Ascending aorta (tissue), 2 donors: ENCODE measurements at regions not wholly inside any gene's neighbourhood (a gene's known extent, or its start where the extent isn't known, plus 50 kb on each side); places are given as distances from the start of the nearest gene placed in this dataset.

Source experiments
- DNase-seq, 2 donors: peaks; one replicate each; pipeline ENCODE4 v3.0.0-alpha.2; 2019; ENCODE audit warnings: low spot score in 2 of 2
- H3K27ac ChIP-seq, 2 donors: fragments of 200-600 bp; sonication (generic); one replicate each; pipeline ENCODE4 v1.5.1; 2016 to 2017; ENCODE audit warnings: mild to moderate bottlenecking in 1 of 2
- H3K27me3 ChIP-seq: fragments of 200-600 bp; sonication (generic); one replicate; pipeline ENCODE4 v1.5.1; 2017
- H3K36me3 ChIP-seq, 2 donors: fragments of 200-600 bp; sonication (generic); one replicate each; pipeline ENCODE4 v1.5.1; 2016
- H3K4me1 ChIP-seq, 2 donors: fragments of 200-600 bp; sonication (generic); one replicate each; pipeline ENCODE4 v1.5.1; 2016 to 2017; ENCODE audit warnings: mild to moderate bottlenecking in 1 of 2
- H3K4me3 ChIP-seq, 2 donors: fragments of 200-600 bp; sonication (generic); one replicate each; pipeline ENCODE4 v1.5.1; 2016 to 2017; ENCODE audit warnings: mild to moderate bottlenecking in 1 of 2
- H3K9me3 ChIP-seq, 2 donors: fragments of 200-600 bp; sonication (generic); one replicate each; pipeline ENCODE4 v1.5.1; 2016
- intact Hi-C: fragments of 100-400 bp; cut with DNase I; formaldehyde crosslinking; loops from one replicate; pipeline ENCODE4 v1.15.1; 2023
- TF ChIP-seq, protein P1 (sequence below), 3 experiments: fragments of 200-600 bp in 2 of 3; fragments of 450-650 bp in 1 of 3; sonication (generic) in 2 of 3; IDR thresholded peaks; one replicate each; pipeline ENCODE4 v1.5.1; 2016 to 2019; ENCODE audit warnings: antibody characterized with exemption in 3 of 3, mild to moderate bottlenecking in 1 of 3, moderate library complexity in 1 of 3

DNA sequence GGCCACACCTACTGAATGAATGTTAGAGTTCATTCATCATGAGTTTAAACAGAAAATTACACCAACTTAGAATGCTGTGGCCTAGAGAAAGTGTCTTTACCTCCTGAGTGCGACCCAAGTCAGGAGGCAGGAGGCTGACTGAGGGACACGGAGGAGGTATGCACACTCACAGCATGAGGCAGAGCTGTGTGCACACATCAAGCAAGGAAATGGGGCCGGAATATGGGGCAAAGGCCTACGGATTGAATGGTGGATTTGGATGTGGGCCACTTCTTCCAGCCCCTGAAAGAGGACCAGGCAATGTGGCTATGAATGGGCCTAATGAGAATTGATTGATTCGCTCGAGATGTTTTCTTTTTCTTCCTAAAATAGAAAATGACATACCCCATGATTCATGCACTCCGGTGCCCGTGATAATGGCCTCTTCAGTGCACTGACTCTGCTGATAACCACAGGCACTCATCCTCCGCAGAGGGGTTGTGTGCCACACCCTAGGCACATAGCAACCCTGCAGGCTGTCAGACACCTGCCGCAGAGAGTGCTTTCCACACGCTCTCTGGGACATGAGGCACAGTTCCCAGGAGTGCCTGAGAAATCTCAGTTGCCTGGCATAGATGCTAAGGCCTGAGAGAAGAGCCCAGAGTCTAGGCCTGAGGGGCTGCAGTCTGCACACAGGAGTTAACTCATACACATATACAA, 155.5 kb downstream of the GLUL start:
- no peak overlapping the region for H3K27ac ChIP-seq
- intact Hi-C loops, result no loop called here

DNA sequence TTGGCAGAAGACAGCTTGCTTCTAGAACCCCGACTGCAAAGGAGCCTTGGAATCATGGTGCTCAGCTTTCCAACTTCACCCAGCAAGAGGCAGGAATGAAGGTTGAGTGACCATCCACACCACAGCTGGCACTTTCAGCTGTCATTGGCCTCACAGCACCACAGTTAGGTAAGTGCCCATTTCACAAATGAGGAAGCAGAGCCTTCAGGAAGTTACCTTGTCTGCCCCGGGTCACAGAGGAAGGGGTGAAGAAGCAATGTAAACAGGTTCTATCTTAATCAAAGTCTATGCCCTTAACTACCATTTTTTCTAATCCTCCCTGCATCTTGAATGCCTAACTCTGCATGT, 156.0 kb downstream of the GLUL start:
- Histone ChIP-seq H3K4me1 (no peaks in the 10 kb centered on the region), H3K27ac (no peak overlapping the region), H3K4me3 (no peak overlapping the region), H3K9me3 (no peaks in the 10 kb centered on the region), H3K36me3 (no peaks in the 10 kb centered on the region), H3K27me3 (no peaks in the 10 kb centered on the region)
- intact Hi-C loops, result no loop called here
- TF ChIP-seq, protein P1, sequence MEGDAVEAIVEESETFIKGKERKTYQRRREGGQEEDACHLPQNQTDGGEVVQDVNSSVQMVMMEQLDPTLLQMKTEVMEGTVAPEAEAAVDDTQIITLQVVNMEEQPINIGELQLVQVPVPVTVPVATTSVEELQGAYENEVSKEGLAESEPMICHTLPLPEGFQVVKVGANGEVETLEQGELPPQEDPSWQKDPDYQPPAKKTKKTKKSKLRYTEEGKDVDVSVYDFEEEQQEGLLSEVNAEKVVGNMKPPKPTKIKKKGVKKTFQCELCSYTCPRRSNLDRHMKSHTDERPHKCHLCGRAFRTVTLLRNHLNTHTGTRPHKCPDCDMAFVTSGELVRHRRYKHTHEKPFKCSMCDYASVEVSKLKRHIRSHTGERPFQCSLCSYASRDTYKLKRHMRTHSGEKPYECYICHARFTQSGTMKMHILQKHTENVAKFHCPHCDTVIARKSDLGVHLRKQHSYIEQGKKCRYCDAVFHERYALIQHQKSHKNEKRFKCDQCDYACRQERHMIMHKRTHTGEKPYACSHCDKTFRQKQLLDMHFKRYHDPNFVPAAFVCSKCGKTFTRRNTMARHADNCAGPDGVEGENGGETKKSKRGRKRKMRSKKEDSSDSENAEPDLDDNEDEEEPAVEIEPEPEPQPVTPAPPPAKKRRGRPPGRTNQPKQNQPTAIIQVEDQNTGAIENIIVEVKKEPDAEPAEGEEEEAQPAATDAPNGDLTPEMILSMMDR (IDR thresholded peaks at IDR 0.05), result no peak
- no peak for DNase-seq

More for the DNA sequence above, 155.5 kb downstream of the GLUL start:
- H3K9me3 ChIP-seq, result no peaks in the 10 kb centered on the region
- no peaks in the 10 kb centered on the region for H3K36me3 ChIP-seq
- TF ChIP-seq, protein P1 (IDR thresholded peaks at IDR 0.05), result no peak
- no peaks in the 10 kb centered on the region for H3K27me3 ChIP-seq
- H3K4me3 ChIP-seq, result no peak overlapping the region
- H3K4me1 ChIP-seq, result no peaks in the 10 kb centered on the region
- no peak for DNase-seq

DNA sequence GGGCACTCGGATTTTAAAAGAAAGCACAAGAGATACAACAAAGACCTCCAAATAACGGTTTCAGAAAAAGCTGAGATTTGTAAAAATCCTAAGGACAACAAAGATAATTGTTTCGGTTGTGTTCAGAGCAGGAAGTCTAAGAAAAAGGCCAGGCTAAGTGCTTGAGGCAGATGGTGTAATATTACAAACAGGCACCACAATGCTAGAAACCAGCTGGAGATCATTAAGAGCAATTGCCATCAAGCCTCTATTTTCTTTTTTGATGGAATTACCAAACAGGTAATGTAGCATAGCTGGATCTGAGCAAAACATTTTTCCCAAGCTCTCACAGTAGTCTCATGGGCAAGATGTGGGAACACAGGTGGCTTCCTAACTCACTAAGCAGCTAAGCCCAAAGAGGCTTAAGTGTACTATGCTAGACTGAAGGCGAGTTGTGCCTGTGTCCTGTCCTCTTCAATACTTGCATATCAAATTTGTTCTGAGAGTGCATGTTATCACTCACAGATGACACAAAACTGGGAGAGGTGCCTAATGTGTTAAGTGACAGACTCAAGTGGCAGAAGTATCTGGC, 161.6 kb downstream of the GLUL start:
- intact Hi-C loops, result no loop called here
- TF ChIP-seq, protein P1 (IDR thresholded peaks at IDR 0.05), result no peak

DNA sequence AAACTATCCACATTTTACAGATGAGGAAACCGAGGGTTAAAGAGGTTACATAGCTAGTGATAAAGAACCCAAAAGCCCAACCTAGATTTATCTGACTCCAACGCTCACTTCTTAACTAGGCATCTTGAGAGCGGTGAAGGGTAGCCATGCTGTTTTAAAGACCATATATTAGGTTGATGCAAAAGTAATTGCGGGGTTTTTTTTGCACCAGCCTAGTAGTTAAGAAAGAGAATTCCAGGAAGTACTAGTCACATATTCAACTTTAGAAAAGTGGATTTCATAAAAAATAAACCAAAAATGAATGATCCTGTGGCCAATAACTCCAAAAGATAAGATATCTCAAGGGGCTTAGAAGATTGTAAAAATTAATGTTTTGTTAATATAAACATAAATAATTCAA, 162.1 kb downstream of the GLUL start:
- H3K27ac ChIP-seq, result no peak overlapping the region
- no peaks in the 10 kb centered on the region for H3K27me3 ChIP-seq
- intact Hi-C loops, result no loop called here
- H3K36me3 ChIP-seq, result no peaks in the 10 kb centered on the region
- H3K4me1 ChIP-seq, result no peaks in the 10 kb centered on the region
- H3K4me3 ChIP-seq, result no peak overlapping the region
- DNase-seq, result no peak
- TF ChIP-seq, protein P1 (IDR thresholded peaks at IDR 0.05), result no peak
- no peaks in the 10 kb centered on the region for H3K9me3 ChIP-seq

More for the DNA sequence above, 161.6 kb downstream of the GLUL start:
- Histone ChIP-seq H3K27ac (no peak overlapping the region), H3K9me3 (no peaks in the 10 kb centered on the region), H3K4me1 (no peaks in the 10 kb centered on the region), H3K4me3 (no peak overlapping the region), H3K36me3 (no peaks in the 10 kb centered on the region), H3K27me3 (no peaks in the 10 kb centered on the region)
- DNase-seq, result no peak

DNA sequence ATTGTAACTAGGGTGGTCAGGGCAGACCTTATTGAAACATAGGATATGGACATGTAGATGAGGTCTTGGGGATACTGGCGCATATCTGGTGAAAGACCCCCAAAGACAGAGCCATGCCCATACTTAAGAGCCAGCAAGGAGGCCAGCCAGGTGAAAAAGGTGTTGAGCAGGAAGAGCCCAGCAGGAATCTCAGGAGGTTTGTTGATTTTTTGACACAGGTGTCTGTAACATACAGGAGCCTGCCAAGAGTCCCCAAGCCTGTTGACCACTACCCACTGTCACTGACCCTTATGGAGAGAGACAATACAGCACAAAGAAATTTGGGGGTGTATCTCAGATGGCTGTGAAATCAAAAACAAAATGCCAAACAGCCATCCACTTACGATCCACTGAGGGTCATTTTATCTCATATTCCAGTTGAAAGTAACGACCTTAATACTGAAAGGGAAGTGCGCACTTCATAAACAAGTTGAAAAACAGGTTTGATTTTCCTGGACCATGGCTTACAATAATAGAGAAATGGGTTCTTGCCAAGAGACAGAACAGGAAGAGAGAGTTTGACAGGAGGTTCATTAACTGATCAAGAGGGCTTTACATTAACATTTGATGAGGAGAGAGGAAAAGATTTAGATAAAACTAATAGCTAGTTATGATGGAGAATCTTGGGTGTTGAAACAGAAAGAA, 163.6 kb downstream of the GLUL start:
- H3K27ac ChIP-seq, result no peak overlapping the region
- H3K4me3 ChIP-seq, result no peak overlapping the region
- H3K27me3 ChIP-seq, result no peaks in the 10 kb centered on the region
- TF ChIP-seq, protein P1 (IDR thresholded peaks at IDR 0.05), result no peak
- H3K9me3 ChIP-seq, result peaks cover 0 to 4% of the 10 kb centered on the region in 2 donors
- DNase-seq, result no peak
- no peaks in the 10 kb centered on the region for H3K4me1 ChIP-seq
- H3K36me3 ChIP-seq, result no peaks in the 10 kb centered on the region
- intact Hi-C loops, result no loop called here
